ENCODE measurements at regions not wholly inside any gene's neighbourhood (a gene's known extent, or its start where the extent isn't known, plus 50 kb on each side); places are given as distances from the start of the nearest gene placed in this dataset.

- in situ Hi-C loops (cut with MboI; ENCODE audit: low sequenced_read_pairs in 4 of 4) = no loop called here
Measured at GRCh38 chr18:57957210-57957609, 86.8 kb upstream of the NEDD4L start.

DNA sequence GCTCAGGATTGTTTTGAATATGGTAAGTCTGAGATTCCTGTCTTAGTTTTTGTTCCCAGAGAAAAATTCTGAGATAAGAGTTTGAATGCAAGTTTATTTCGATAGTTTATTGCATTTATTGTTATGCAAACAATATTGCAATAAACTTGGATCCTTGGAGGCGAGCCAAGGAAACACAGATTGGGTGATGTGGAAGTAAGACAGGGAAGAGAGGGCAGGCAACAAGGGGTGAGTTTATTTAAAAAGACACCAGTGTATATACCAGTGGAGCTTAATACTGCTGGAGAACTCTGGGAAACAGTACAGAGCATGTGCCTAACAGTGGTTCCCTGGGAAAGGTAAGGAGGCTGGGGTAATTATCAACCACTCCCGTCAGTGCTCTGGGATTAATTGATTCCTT lies 87.5 kb upstream of the NEDD4L start:
- Histone ChIP-seq H3K27me3 (peaks cover 0 to 3% (median 0%) of the 10 kb centered on the region in 3 donors), H3K4me3 (no peak overlapping the region), H3K36me3 (no peaks in the 10 kb centered on the region), H3K27ac (no peak overlapping the region), H3K9me3 (no peaks in the 10 kb centered on the region), H3K4me1 (no peaks in the 10 kb centered on the region)
- intact Hi-C loops (cut with DNase I; ENCODE audit: low total_unique reads) (no loop called here), in situ Hi-C loops (cut with MboI; ENCODE audit: low sequenced_read_pairs in 4 of 4) (no loop called here)
- TF ChIP-seq POLR2A (IDR thresholded peaks at IDR 0.05) (no peak), CTCF (IDR thresholded peaks at IDR 0.05 in 4 of 5, conservative IDR thresholded peaks at IDR 0.05 in 1 of 5) (no peak)
- ATAC-seq (no peak), DNase-seq (no peak)

More at GRCh38 chr18:57957210-57957609, 86.8 kb upstream of the NEDD4L start:
- Histone ChIP-seq H3K36me3 (no peaks in the 10 kb centered on the region), H3K27ac (no peak overlapping the region), H3K4me3 (no peak overlapping the region), H3K4me1 (no peaks in the 10 kb centered on the region), H3K27me3 (peaks cover 0 to 3% (median 0%) of the 10 kb centered on the region in 3 donors), H3K9me3 (no peaks in the 10 kb centered on the region)
- ATAC-seq = no peak
- intact Hi-C loops (cut with DNase I; ENCODE audit: low total_unique reads) = no loop called here
- TF ChIP-seq POLR2A (IDR thresholded peaks at IDR 0.05) (no peak), CTCF (IDR thresholded peaks at IDR 0.05 in 4 of 5, conservative IDR thresholded peaks at IDR 0.05 in 1 of 5) (no peak)
- DNase-seq = no peak

DNA sequence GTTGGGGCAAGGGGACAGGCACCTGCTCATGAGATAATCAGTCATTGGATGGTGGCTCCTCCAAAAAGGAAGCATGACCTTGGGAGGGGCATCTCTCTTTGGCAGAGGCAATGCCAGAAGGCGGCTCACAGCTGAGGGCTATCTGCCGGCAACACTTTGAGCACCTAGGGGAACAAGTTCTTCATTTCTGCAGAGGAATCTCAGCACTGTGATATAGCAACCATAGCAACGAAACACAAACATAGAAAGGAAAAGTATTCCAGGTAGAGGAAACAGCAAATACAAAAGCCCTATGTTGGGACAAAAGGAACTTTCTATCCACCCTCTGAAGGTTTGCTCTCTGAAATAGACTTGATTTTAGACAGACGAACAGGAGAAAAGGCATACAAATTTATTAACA lies 89.1 kb upstream of the NEDD4L start:
- Histone ChIP-seq H3K36me3 (no peaks in the 10 kb centered on the region), H3K4me1 (no peaks in the 10 kb centered on the region), H3K9me3 (no peaks in the 10 kb centered on the region), H3K27me3 (peaks cover 0 to 3% (median 0%) of the 10 kb centered on the region in 3 donors), H3K27ac (no peak overlapping the region), H3K4me3 (no peak overlapping the region)
- intact Hi-C loops (cut with DNase I; ENCODE audit: low total_unique reads) = no loop called here
- no peak for ATAC-seq
- in situ Hi-C loops (cut with MboI; ENCODE audit: low sequenced_read_pairs in 4 of 4) = no loop called here
- DNase-seq = no peak
- no peak for TF ChIP-seq CTCF (IDR thresholded peaks at IDR 0.05 in 4 of 5, conservative IDR thresholded peaks at IDR 0.05 in 1 of 5)
- no peak for TF ChIP-seq POLR2A (IDR thresholded peaks at IDR 0.05)

DNA sequence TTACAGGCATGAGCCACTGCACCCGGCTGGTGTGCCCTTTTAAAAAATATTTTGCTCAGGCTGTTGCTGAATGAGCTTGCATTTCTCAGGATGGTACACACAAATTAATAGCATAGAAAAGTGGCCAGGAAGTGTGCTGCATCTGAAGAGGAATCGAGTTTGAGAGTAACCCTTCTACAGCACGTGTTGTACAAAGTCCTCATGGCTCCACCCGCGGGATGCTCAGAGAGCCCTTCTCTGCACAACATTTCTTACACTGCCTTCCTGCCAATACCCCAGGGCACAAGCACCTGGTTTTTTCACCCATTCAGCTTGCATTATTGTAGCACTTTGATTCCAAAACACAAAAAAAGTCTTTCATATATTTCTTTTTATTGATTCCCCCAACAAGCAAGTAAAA lies 90.1 kb upstream of the NEDD4L start:
- DNase-seq (no peak), ATAC-seq (no peak)
- no peaks in the 10 kb centered on the region for H3K4me1 ChIP-seq
- H3K4me3 ChIP-seq = no peak overlapping the region
- intact Hi-C loops (cut with DNase I; ENCODE audit: low total_unique reads) (no loop called here), in situ Hi-C loops (cut with MboI; ENCODE audit: low sequenced_read_pairs in 4 of 4) (no loop called here)
- no peak overlapping the region for H3K27ac ChIP-seq
- H3K27me3 ChIP-seq = peaks cover 0 to 3% (median 0%) of the 10 kb centered on the region in 3 donors
- no peaks in the 10 kb centered on the region for H3K36me3 ChIP-seq
- no peaks in the 10 kb centered on the region for H3K9me3 ChIP-seq
- TF ChIP-seq POLR2A (IDR thresholded peaks at IDR 0.05) (no peak), CTCF (IDR thresholded peaks at IDR 0.05 in 4 of 5, conservative IDR thresholded peaks at IDR 0.05 in 1 of 5) (no peak)

All from gastrocnemius medialis (tissue), 4 donors.